ENCODE measurements at regions not wholly inside any gene's neighbourhood (a gene's known extent, or its start where the extent isn't known, plus 50 kb on each side); places are given as distances from the start of the nearest gene placed in this dataset.
"Not testable (repeated sequence)": the region's sequence is repeated elsewhere in the genome, so short reads cannot be mapped to it uniquely, and the experiment has no call there.

DNA sequence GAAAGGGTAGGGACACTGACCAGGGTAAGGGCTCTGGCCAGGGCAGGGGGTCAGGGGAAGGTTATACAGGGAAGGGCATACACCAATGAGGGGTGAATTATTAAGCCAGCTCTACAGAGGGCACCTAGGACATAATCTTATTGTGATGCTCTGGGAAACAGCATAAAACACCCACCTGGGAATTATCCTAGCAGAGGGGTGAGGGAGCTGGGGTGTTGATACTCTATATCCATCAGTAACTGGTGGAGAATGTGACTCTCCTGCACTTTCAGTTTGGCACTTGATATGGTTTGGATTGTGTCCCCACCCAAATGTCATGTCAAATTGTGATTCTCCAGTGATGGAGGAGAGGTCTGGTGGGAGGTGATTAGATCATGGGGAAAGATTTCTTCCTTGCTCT is 291.2 kb downstream of the ASMT start:
- no peak for DNase-seq

DNA sequence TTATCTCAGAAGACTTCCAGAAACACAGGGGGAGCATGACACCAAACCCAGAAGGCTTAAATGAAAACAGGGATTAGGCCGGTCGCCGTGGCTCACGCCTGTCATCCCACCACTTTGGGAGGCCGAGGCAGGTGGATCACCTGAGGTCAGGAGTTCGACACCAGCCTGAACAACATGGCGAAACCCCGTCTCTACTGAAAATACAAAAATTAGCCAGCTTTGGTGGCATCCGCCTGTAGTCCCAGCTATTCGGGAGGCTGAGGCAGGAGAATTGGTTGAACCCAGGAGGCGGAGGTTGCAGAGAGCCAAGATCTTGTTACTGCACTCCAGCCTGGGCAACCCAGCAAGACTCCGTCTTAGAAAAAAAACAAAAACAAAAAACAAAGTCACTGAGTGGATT is 294.1 kb downstream of the ASMT start:
- DNase-seq: not testable (repeated sequence)

- no peak for DNase-seq
Measured at GRCh38 chrX:1909419-1910206, 294.8 kb downstream of the ASMT start.

GRCh38 chrX:1910207-1910470 is 295.3 kb downstream of the ASMT start:
- no peak for DNase-seq

DNA sequence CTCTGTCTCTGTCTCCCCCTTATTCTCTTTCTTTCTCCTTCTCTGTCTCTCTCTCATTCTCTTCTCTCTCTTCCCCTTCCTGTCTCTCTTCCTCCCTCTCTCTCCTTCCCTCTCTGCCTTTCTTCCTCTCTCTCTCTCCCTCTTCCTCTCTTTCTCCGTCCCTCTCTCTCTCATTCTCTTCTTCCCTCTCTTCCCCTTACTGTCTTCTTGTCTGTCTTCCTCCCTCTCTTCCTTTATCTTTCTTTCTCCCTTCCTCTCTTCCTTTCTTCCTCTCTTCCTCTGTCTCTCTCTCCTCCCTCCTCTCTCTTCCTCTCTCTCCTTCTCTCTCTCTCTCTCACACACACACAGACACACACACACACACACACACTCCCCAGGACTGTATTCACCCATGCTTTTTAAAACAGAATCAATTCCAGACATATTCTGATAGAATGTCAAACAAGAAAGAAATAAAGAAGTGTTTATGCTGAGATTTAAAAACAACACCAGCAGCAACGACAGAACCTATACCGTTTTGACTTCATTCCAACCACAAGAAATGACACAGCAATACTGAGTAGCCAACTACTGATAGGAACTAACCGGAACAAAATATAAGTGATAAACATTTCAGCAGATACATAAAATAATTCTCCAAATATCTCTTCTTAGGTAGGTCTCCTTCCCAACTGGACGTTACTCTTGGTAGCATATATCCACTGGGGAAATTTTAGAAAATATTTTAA is 296.7 kb downstream of the ASMT start:
- no peak for DNase-seq

DNA sequence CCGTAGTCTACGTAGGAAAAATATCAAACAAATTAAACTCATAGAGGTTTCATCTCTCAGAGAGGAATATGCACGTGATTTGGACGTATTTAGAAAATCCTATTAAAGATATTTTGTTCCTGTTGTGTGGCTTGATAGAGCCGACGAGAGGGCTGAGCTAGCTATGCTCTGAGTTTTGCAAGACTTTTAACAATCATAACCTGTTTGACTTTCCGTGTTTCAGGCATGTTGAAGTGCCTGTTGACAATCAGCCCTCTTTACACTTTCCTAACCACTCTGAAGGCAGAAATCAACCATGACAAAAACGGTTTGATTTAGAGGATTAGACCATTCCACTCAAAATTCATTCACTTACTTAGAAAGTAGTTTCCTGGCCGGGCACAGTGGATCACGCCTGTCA is 297.3 kb downstream of the ASMT start:
- DNase-seq: no peak

- DNase-seq: no peak
Measured at GRCh38 chrX:1914606-1915365, 299.9 kb downstream of the ASMT start.

GRCh38 chrX:1918780-1919179 is 303.9 kb downstream of the ASMT start:
- no peak for DNase-seq

DNA sequence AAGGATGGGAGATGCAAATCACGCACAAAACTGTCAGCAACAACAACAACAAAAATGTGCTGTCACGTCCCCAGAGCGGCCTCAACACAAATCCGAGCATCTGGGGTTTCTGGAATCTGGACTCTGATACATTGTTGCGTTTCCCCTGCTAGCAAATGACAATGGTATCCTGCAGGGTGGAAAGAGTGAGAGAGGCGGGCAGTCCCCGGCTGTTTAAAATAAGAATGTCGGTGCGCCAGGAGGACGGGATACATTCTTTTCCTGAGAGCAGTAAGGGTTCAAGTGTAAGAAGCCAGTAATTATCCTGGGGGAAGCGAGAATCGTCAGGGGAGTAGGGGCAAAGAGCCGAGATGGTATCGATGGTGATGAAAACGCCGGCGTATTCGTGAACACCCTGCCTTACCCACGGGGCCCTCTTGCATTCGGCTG is 310.2 kb downstream of the ASMT start:
- no peak for DNase-seq

DNA sequence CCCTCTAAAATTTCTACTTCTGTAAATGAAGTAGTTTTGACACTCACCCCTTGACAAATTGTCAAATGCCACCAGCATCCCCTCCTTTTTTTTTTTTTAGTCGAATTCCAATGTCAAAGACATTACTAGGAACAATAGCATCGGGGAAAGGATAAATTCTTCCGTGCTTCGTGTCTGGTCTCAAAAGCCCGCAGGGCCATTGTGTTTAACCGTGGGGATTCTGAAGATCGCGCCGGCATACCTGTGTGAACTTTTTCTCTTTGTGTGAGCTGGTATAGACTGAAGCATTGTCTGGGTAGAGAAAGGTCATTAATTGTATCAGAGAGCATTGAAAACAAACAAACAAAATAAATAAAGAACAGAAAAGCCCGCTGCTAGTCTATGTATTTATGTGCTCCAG is 313.9 kb downstream of the ASMT start:
- no peak for DNase-seq

DNA sequence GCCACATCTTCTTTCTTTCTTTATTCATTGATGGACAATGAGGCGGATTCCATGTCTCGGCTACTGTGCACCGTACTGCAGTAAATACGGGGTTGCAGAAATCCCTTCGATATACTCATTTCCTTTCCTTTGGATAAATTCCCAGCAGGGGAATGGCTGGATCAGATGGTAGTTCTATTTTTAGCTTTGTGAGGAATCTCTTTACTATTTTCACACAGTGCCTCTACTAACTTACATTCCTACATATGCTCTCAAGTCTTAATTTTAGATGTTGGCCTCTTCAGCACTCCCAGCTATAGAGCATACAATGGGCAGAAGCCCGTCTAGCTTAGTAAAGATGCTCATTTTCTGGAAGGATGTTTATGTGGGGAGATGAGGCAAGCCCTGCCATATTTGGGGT is 317.4 kb downstream of the ASMT start:
- no peak for DNase-seq

DNA sequence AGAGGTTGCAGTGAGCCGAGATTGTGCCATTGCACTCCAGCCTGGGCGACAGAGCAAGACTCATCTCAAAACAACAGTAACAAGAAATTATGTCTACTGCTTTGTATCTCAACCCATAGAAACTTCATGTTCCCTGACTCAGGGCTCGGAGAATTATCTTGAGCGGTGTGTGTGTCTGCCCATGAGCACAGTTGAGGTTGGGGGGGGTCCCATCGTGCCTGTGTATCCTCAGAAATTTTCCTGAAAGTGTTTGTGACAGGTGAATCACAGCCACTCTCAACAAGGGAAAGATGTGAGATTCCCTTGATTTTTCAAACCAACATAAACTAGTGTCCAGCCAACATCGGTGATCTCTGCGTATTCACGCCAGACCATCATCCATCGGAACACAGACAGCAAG is 319.1 kb downstream of the ASMT start:
- no peak for DNase-seq

- no peak for DNase-seq
Measured at GRCh38 chrX:1935805-1936204, 320.9 kb downstream of the ASMT start.

DNA sequence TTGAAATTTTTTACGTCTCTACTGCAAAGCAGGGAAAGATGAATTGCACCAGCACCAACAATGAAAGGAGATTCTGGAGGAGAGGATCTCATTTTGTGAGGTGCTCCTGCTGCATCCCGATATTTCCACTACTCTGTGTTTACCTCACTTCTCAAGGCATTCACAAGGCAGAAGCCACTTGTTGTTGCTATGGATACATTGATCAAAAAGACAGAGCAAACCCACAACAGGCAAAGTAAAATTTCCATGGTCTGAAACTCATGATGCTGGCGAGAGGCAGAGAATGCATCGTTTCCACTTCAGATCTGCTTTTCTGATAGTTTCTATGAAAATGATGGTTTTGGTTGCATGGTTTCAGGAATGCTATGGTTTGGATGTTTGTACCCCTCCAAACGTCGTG is 323.3 kb downstream of the ASMT start:
- DNase-seq: no peak

DNA sequence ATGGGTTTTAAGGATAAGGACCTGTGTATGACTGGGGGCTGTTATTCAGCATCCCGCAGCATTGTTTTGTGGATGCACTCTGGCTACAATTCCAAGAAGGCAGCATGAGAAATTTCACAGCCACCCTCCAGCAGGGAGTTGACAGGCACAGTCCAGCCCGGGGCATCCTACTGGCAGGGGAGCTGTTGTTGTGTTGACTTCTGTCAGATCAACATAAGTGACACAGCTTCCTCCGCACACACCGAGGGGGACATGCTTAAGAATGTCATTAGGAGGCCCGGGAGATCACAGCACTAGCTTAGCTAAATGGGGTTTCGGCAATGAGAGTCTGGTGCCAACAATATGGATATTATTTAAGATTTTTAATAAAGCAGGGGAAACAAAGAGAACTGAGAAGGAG is 326.5 kb downstream of the ASMT start:
- no peak for DNase-seq

DNA sequence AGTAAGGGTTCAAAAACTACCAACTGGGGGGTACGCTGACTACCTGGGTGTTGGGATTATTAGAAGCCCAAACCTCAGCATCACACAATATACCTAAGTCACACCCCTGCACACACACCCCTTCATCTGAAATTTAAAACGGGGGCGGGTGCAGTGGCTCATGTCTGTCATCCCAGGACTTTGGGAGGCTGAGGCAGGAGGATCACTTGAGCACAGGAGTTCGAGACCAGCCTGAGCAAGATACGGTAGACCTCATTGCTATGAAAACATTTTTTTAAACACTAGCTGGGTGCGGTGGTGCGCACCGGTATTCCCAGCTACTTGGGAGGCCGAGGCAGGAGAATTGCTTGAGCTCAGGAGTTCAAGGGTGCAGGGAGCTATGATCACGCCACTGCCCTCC is 331.0 kb downstream of the ASMT start:
- no peak for DNase-seq

GRCh38 chrX:1946974-1947373 is 332.1 kb downstream of the ASMT start:
- no peak for DNase-seq

All from amniotic stem cell (primary cell).